ENCODE measurements at regions not wholly inside any gene's neighbourhood (a gene's known extent, or its start where the extent isn't known, plus 50 kb on each side); places are given as distances from the start of the nearest gene placed in this dataset.

- no peak for DNase-seq
These were observed 89.9 kb upstream of the MAGI1 start for GRCh38 chr3:66128623-66129022.

- DNase-seq: no peak
These were observed 82.6 kb upstream of the MAGI1 start for GRCh38 chr3:66121318-66121717.

- no peak for DNase-seq
These were observed 77.3 kb upstream of the MAGI1 start for GRCh38 chr3:66115858-66116654.

- no peak for DNase-seq
These were observed 74.8 kb upstream of the MAGI1 start for GRCh38 chr3:66113542-66113941.

- no peak for DNase-seq
These were observed 72.1 kb upstream of the MAGI1 start for GRCh38 chr3:66110840-66111239.

GRCh38 chr3:66107855-66108254 is 69.1 kb upstream of the MAGI1 start:
- no peak for DNase-seq

- no peak for DNase-seq
These were observed 68.1 kb upstream of the MAGI1 start for GRCh38 chr3:66106788-66107187.

- no peak for DNase-seq
These were observed 65.8 kb upstream of the MAGI1 start for GRCh38 chr3:66104535-66104934.

GRCh38 chr3:66103729-66104128 is 65.0 kb upstream of the MAGI1 start:
- no peak for DNase-seq

- DNase-seq: no peak
These were observed 63.2 kb upstream of the MAGI1 start for GRCh38 chr3:66101901-66102300.

- no peak for DNase-seq
These were observed 60.9 kb upstream of the MAGI1 start for GRCh38 chr3:66099541-66100065.

GRCh38 chr3:66098436-66098835 is 59.7 kb upstream of the MAGI1 start:
- no peak for DNase-seq

- DNase-seq: no peak
These were observed 58.9 kb upstream of the MAGI1 start for GRCh38 chr3:66097647-66098046.

- no peak for DNase-seq
These were observed 56.7 kb upstream of the MAGI1 start for GRCh38 chr3:66095295-66096001.

GRCh38 chr3:66093981-66094380 is 55.3 kb upstream of the MAGI1 start:
- no peak for DNase-seq

GRCh38 chr3:66092175-66092995 is 53.7 kb upstream of the MAGI1 start:
- no peak for DNase-seq

All from activated CD4-positive, alpha-beta T cell treated with anti-CD3 and anti-CD28 coated beads, Interleukin-2, amount 50 U/mL, for 48 hours (primary cell).